Osteoblast (primary cell): ENCODE measurements at regions not wholly inside any gene's neighbourhood (a gene's known extent, or its start where the extent isn't known, plus 50 kb on each side); places are given as distances from the start of the nearest gene placed in this dataset.

ENCODE experiments used
- DNase-seq: peaks from one replicate; pipeline ENCODE4 v3.0.0; 2011; ENCODE audit warnings: low spot score, mixed read lengths; ENCODE audit not compliant: insufficient read length; ENCODE audit errors: missing footprints
- H2AFZ ChIP-seq: 2 replicates; pipeline ENCODE4 v1.6.0; 2011; ENCODE audit warnings: mild to moderate bottlenecking, low read length
- H3K27ac ChIP-seq: 2 replicates; pipeline ENCODE4 v1.5.1; 2011; ENCODE audit warnings: mild to moderate bottlenecking, low read depth, low read length, moderate library complexity
- H3K27me3 ChIP-seq: 2 replicates; pipeline ENCODE4 v1.6.0; 2012; ENCODE audit warnings: mild to moderate bottlenecking, control low read depth, inconsistent platforms, low read length, moderate library complexity; ENCODE audit not compliant: insufficient read depth
- H3K36me3 ChIP-seq: 2 replicates; pipeline ENCODE4 v1.5.1; 2011; ENCODE audit warnings: mild to moderate bottlenecking, low read length, control low read depth, moderate library complexity; ENCODE audit not compliant: insufficient read depth
- H3K4me1 ChIP-seq: 2 replicates; pipeline ENCODE4 v1.5.1; 2011; ENCODE audit warnings: mild to moderate bottlenecking, low read length, control low read depth, moderate library complexity; ENCODE audit not compliant: insufficient read depth
- H3K4me2 ChIP-seq: 2 replicates; pipeline ENCODE4 v1.6.0; 2011; ENCODE audit warnings: mild to moderate bottlenecking, low read length; ENCODE audit not compliant: insufficient read depth
- H3K4me3 ChIP-seq: fragments of 200-600 bp; sonication (generic); 3 replicates; pipeline ENCODE4 v1.5.1; 2012; ENCODE audit warnings: mild to moderate bottlenecking, low read length, inconsistent platforms; ENCODE audit not compliant: insufficient read depth
- H3K79me2 ChIP-seq: 2 replicates; pipeline ENCODE4 v1.6.0; 2012; ENCODE audit warnings: mild to moderate bottlenecking, low read length, control low read depth, inconsistent platforms; ENCODE audit not compliant: insufficient read depth
- H3K9me3 ChIP-seq: 2 replicates; pipeline ENCODE4 v1.5.1; 2011; ENCODE audit warnings: low read depth, low read length, control low read depth
- H4K20me1 ChIP-seq: 2 replicates; pipeline ENCODE4 v1.6.0; 2012; ENCODE audit warnings: mild to moderate bottlenecking, low read length, control low read depth; ENCODE audit not compliant: insufficient read depth
- TF ChIP-seq, protein P1 (sequence below): IDR thresholded peaks from 2 replicates; pipeline ENCODE4 v1.5.1; 2011; ENCODE audit warnings: mild to moderate bottlenecking, low read depth, low read length, moderate library complexity; ENCODE audit errors: extremely low read depth

- Histone ChIP-seq H2AFZ (no peak overlapping the region), H3K27ac (no peak overlapping the region), H3K79me2 (no peaks in the 10 kb centered on the region), H3K4me3 (no peak overlapping the region), H3K27me3 (no peaks in the 10 kb centered on the region), H3K4me1 (peaks cover 8% of the 10 kb centered on the region), H4K20me1 (no peaks in the 10 kb centered on the region), H3K9me3 (no peaks in the 10 kb centered on the region), H3K4me2 (no peak overlapping the region), H3K36me3 (no peaks in the 10 kb centered on the region)
- TF ChIP-seq, protein P1, sequence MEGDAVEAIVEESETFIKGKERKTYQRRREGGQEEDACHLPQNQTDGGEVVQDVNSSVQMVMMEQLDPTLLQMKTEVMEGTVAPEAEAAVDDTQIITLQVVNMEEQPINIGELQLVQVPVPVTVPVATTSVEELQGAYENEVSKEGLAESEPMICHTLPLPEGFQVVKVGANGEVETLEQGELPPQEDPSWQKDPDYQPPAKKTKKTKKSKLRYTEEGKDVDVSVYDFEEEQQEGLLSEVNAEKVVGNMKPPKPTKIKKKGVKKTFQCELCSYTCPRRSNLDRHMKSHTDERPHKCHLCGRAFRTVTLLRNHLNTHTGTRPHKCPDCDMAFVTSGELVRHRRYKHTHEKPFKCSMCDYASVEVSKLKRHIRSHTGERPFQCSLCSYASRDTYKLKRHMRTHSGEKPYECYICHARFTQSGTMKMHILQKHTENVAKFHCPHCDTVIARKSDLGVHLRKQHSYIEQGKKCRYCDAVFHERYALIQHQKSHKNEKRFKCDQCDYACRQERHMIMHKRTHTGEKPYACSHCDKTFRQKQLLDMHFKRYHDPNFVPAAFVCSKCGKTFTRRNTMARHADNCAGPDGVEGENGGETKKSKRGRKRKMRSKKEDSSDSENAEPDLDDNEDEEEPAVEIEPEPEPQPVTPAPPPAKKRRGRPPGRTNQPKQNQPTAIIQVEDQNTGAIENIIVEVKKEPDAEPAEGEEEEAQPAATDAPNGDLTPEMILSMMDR: no peak
- DNase-seq: no peak
Observed at GRCh38 chr15:81959196-81959595, 86.6 kb downstream of the MEX3B start.

GRCh38 chr15:81957698-81958097 lies 88.1 kb downstream of the MEX3B start:
- peaks cover 8% of the 10 kb centered on the region for H3K4me1 ChIP-seq
- no peak overlapping the region for H3K4me2 ChIP-seq
- TF ChIP-seq, protein P1: no peak

GRCh38 chr15:81955382-81956062 lies 90.3 kb downstream of the MEX3B start:
- Histone ChIP-seq H3K36me3 (no peaks in the 10 kb centered on the region), H3K9me3 (no peaks in the 10 kb centered on the region), H3K27me3 (no peaks in the 10 kb centered on the region), H3K4me3 (no peak overlapping the region), H4K20me1 (no peaks in the 10 kb centered on the region), H2AFZ (no peak overlapping the region), H3K4me2 (no peak overlapping the region), H3K79me2 (no peaks in the 10 kb centered on the region), H3K4me1 (peaks cover 18% of the 10 kb centered on the region), H3K27ac (no peak overlapping the region)
- no peak for DNase-seq
- TF ChIP-seq, protein P1: no peak

More at GRCh38 chr15:81957698-81958097, 88.1 kb downstream of the MEX3B start:
- no peak overlapping the region for H3K4me3 ChIP-seq
- no peak overlapping the region for H2AFZ ChIP-seq
- no peaks in the 10 kb centered on the region for H3K79me2 ChIP-seq
- no peak for DNase-seq
- H3K27ac ChIP-seq: no peak overlapping the region
- no peaks in the 10 kb centered on the region for H4K20me1 ChIP-seq
- no peaks in the 10 kb centered on the region for H3K9me3 ChIP-seq
- H3K36me3 ChIP-seq: no peaks in the 10 kb centered on the region
- H3K27me3 ChIP-seq: no peaks in the 10 kb centered on the region

DNA sequence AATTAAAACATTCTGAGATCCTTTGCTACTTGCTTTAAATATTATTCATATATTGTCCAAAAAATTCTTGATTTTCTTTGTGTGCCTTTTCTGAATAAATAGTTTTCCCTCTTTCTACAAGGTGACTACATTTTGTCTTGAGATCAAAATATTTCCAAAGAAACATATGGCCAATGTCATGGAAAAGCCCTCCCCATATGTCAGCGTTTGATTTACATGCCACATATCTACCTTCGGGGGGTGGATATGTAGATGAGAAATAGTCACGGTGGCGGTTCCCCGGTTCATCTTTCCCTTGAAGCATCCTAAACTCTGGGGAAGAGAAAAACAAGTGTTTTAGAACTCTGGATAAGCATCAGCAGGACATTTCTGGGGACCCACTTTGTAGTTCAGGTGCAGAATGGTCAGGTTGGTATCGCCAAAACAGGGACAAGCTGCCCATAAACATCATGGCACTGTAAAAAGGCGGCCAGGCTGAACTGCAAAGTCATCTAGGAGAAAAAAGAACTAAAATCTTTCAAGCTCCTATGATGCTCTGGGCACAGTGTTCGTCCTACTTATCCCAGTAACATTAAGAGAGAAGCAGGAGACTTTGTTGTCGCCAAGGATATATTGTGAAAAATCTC lies 91.5 kb downstream of the MEX3B start:
- Histone ChIP-seq H3K4me1 (peaks cover 22% of the 10 kb centered on the region), H3K4me2 (no peak overlapping the region), H4K20me1 (no peaks in the 10 kb centered on the region), H3K27me3 (no peaks in the 10 kb centered on the region), H3K4me3 (no peak overlapping the region), H3K36me3 (no peaks in the 10 kb centered on the region), H3K79me2 (no peaks in the 10 kb centered on the region), H2AFZ (no peak overlapping the region), H3K27ac (no peak overlapping the region), H3K9me3 (no peaks in the 10 kb centered on the region)
- DNase-seq: no peak
- TF ChIP-seq, protein P1: no peak
